ENCODE measurements at regions not wholly inside any gene's neighbourhood (a gene's known extent, or its start where the extent isn't known, plus 50 kb on each side); places are given as distances from the start of the nearest gene placed in this dataset.

DNA sequence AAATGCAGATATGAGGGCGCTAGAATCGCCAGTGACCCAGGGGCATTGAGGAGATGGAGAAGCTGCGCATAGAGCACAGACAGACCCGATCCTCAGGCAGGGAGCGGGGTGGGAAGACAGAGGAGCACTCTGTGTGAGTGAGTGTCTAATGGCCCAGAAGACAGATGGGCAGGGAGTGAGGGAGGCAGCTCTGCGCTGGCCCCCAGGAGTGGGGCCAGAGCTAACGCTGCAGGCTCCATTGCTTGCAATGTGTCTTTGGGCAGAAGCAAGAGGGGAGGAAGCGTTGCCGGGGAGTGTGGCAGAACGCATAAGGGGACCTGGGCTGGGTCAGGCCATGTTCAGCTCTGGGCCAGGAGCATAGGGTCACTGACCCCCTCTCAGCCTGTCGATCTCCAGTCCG is 207.0 kb downstream of the TBXT start:
- FAIRE-seq (no peak), DNase-seq (ENCODE audit: low spot score) (no peak), ATAC-seq (no peak)
- Histone ChIP-seq H3K9me3 (ENCODE audit: low read length) (no peaks in the 10 kb centered on the region), H3K27me3 (ENCODE audit: control insufficient read depth in 1 of 2, insufficient read depth in 2 of 2, low read length in 2 of 2) (peaks cover 5 to 41% of the 10 kb centered on the region in 2 experiments), H3K4me1 (ENCODE audit: insufficient read depth, low read length) (no peaks in the 10 kb centered on the region), H3K9ac (ENCODE audit: insufficient read depth, low read depth, low read length) (no peak overlapping the region), H3K4me3 (replicated peaks in 1 of 3; ENCODE audit: insufficient read depth in 1 of 3, low read depth in 2 of 3, low read length in 3 of 3) (no peak overlapping the region), H3K27ac (ENCODE audit: extremely low read length, insufficient read depth, low read length) (no peak overlapping the region), H3K79me2 (ENCODE audit: insufficient read depth, low read length) (no peaks in the 10 kb centered on the region), H3K36me3 (replicated peaks in 1 of 2; ENCODE audit: control insufficient read depth in 1 of 2, insufficient read depth in 2 of 2, low read length in 2 of 2) (no peaks in the 10 kb centered on the region), H2AFZ (ENCODE audit: low read length) (no peak overlapping the region), H3K4me2 (ENCODE audit: low read depth, low read length) (no peak overlapping the region), H4K20me1 (ENCODE audit: insufficient read depth, low read length) (no peaks in the 10 kb centered on the region)
- ChIA-PET POLR2A (no interaction called here), CTCF (ENCODE audit: low intra/inter-chr PET ratio, low total read pairs) (no interaction called here)
- no TSS peak for BruUV-seq (replicated peaks)
- in situ Hi-C loops (cut with HindIII; ENCODE audit: extremely low pct_ligation_motif_present, low pct_unique_long_range_greater_than_20kb) = no loop called here
- intact Hi-C loops (cut with micrococcal nuclease; ENCODE audit: unreplicated experiment) = no loop called here
- WGBS (ENCODE audit: low lambda C conversion rate) = 38% methylated on average over 12 of the region's 12 CpGs
- TF ChIP-seq ZNF569 (CRISPR knock-in tag; IDR thresholded peaks at IDR 0.05; ENCODE audit: borderline replicate concordance) = no peak
- no peak for TF ChIP-seq NFIC (IDR thresholded peaks at IDR 0.05; ENCODE audit: low read length)
- TF ChIP-seq CCDC6 (CRISPR knock-in tag; IDR thresholded peaks at IDR 0.05) = no peak
- TF ChIP-seq, protein P1, sequence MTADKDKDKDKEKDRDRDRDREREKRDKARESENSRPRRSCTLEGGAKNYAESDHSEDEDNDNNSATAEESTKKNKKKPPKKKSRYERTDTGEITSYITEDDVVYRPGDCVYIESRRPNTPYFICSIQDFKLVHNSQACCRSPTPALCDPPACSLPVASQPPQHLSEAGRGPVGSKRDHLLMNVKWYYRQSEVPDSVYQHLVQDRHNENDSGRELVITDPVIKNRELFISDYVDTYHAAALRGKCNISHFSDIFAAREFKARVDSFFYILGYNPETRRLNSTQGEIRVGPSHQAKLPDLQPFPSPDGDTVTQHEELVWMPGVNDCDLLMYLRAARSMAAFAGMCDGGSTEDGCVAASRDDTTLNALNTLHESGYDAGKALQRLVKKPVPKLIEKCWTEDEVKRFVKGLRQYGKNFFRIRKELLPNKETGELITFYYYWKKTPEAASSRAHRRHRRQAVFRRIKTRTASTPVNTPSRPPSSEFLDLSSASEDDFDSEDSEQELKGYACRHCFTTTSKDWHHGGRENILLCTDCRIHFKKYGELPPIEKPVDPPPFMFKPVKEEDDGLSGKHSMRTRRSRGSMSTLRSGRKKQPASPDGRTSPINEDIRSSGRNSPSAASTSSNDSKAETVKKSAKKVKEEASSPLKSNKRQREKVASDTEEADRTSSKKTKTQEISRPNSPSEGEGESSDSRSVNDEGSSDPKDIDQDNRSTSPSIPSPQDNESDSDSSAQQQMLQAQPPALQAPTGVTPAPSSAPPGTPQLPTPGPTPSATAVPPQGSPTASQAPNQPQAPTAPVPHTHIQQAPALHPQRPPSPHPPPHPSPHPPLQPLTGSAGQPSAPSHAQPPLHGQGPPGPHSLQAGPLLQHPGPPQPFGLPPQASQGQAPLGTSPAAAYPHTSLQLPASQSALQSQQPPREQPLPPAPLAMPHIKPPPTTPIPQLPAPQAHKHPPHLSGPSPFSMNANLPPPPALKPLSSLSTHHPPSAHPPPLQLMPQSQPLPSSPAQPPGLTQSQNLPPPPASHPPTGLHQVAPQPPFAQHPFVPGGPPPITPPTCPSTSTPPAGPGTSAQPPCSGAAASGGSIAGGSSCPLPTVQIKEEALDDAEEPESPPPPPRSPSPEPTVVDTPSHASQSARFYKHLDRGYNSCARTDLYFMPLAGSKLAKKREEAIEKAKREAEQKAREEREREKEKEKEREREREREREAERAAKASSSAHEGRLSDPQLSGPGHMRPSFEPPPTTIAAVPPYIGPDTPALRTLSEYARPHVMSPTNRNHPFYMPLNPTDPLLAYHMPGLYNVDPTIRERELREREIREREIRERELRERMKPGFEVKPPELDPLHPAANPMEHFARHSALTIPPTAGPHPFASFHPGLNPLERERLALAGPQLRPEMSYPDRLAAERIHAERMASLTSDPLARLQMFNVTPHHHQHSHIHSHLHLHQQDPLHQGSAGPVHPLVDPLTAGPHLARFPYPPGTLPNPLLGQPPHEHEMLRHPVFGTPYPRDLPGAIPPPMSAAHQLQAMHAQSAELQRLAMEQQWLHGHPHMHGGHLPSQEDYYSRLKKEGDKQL (CRISPR knock-in tag; IDR thresholded peaks at IDR 0.05; ENCODE audit: low read depth) = no peak
